GM18520 (cell line): ENCODE measurements at regions not wholly inside any gene's neighbourhood (a gene's known extent, or its start where the extent isn't known, plus 50 kb on each side); places are given as distances from the start of the nearest gene placed in this dataset.
"Not testable (repeated sequence)": the region's sequence is repeated elsewhere in the genome, so short reads cannot be mapped to it uniquely, and the experiment has no call there.

Experiments used
- ATAC-seq: cut with Tn5 transposase; IDR thresholded peaks from one replicate; pipeline ENCODE4 v1.9.1; 2021; ENCODE audit not compliant: unreplicated experiment

- no peak for ATAC-seq
Measured at GRCh38 chr10:78654047-78654590, 414.6 kb upstream of the ZMIZ1 start.

- no peak for ATAC-seq
Measured at GRCh38 chr10:78655979-78656378, 412.8 kb upstream of the ZMIZ1 start.

GRCh38 chr10:78656417-78657162, 412.2 kb upstream of the ZMIZ1 start:
- no peak for ATAC-seq

- peak; percentile 37 for ATAC-seq
Measured at GRCh38 chr10:78657163-78657861, 411.5 kb upstream of the ZMIZ1 start.

- no peak for ATAC-seq
Measured at GRCh38 chr10:78657862-78658165, 411.0 kb upstream of the ZMIZ1 start.

- peak; percentile 49 for ATAC-seq
Measured at GRCh38 chr10:78658645-78659597, 409.8 kb upstream of the ZMIZ1 start.

GRCh38 chr10:78659598-78659967, 409.2 kb upstream of the ZMIZ1 start:
- no peak for ATAC-seq

GRCh38 chr10:78660446-78661106, 408.2 kb upstream of the ZMIZ1 start:
- ATAC-seq, result no peak

GRCh38 chr10:78663721-78664120, 405.0 kb upstream of the ZMIZ1 start:
- no peak for ATAC-seq

- no peak for ATAC-seq
Measured at GRCh38 chr10:78664929-78665553, 403.7 kb upstream of the ZMIZ1 start.

- no peak for ATAC-seq
Measured at GRCh38 chr10:78672918-78673317, 395.8 kb upstream of the ZMIZ1 start.

- ATAC-seq, result not testable (repeated sequence)
Measured at GRCh38 chr10:78681141-78681540, 387.6 kb upstream of the ZMIZ1 start.

GRCh38 chr10:78681986-78682385, 386.8 kb upstream of the ZMIZ1 start:
- ATAC-seq, result not testable (repeated sequence)

GRCh38 chr10:78684947-78685346, 383.8 kb upstream of the ZMIZ1 start:
- no peak for ATAC-seq

GRCh38 chr10:78685466-78686103, 383.2 kb upstream of the ZMIZ1 start:
- ATAC-seq, result no peak

- ATAC-seq, result no peak
Measured at GRCh38 chr10:78686444-78687060, 382.2 kb upstream of the ZMIZ1 start.

GRCh38 chr10:78687626-78688025, 381.1 kb upstream of the ZMIZ1 start:
- no peak for ATAC-seq

- no peak for ATAC-seq
Measured at GRCh38 chr10:78688230-78688900, 380.4 kb upstream of the ZMIZ1 start.
